GM18505 (cell line): ENCODE measurements at regions not wholly inside any gene's neighbourhood (a gene's known extent, or its start where the extent isn't known, plus 50 kb on each side); places are given as distances from the start of the nearest gene placed in this dataset.
"Not testable (repeated sequence)": the region's sequence is repeated elsewhere in the genome, so short reads cannot be mapped to it uniquely, and the experiment has no call there.

Experiments
- ATAC-seq: cut with Tn5 transposase; IDR thresholded peaks from one replicate; pipeline ENCODE4 v1.9.1; 2021; ENCODE audit not compliant: unreplicated experiment
- POLR2A ChIP-seq: IDR thresholded peaks from 4 replicates; pipeline ENCODE4 v1.6.1; 2011; ENCODE audit warnings: borderline replicate concordance; ENCODE audit not compliant: insufficient read depth, insufficient read length; ENCODE audit errors: extremely low read depth

GRCh38 chr10:78096486-78096885 lies 62.8 kb downstream of the RPS24 start:
- not testable (repeated sequence) for ATAC-seq

DNA sequence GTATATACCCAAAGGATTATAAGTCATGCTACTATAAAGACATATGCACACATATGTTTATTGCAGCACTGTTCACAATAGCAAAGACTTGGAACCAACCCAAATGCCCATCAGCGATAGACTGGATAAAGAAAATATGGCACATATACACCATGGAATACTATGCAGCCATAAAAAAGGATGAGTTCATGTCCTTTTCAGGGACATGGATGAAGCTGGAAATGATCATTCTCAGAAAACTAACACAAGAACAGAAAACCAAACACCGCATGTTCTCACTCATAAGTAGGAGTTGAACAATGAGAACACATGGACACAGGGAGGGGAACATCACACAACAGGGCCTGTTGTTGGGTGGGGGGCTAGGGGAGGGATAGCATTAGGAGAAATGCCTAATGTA lies 68.9 kb downstream of the RPS24 start:
- not testable (repeated sequence) for ATAC-seq

DNA sequence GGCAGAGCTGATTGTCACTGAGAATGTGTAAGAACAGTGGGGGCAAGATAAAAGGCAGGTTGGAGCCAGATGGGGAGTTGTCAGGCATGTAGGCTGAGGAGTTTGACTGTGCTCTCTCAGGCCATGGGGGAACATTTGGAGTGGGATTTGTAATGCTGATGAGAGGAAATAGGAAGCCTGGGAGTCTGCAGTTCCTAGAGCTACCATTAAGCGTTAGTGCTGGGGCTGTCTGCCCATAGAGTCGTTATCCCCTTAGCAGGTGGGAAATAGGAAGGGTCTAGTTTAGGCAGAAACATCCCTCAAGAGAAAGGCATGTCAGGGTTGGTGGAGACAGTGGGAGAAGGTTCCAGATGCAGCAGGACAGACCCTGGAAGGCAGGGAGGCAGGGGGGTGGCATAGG lies 75.5 kb downstream of the RPS24 start:
- no peak for ATAC-seq
- no peak for TF ChIP-seq POLR2A

DNA sequence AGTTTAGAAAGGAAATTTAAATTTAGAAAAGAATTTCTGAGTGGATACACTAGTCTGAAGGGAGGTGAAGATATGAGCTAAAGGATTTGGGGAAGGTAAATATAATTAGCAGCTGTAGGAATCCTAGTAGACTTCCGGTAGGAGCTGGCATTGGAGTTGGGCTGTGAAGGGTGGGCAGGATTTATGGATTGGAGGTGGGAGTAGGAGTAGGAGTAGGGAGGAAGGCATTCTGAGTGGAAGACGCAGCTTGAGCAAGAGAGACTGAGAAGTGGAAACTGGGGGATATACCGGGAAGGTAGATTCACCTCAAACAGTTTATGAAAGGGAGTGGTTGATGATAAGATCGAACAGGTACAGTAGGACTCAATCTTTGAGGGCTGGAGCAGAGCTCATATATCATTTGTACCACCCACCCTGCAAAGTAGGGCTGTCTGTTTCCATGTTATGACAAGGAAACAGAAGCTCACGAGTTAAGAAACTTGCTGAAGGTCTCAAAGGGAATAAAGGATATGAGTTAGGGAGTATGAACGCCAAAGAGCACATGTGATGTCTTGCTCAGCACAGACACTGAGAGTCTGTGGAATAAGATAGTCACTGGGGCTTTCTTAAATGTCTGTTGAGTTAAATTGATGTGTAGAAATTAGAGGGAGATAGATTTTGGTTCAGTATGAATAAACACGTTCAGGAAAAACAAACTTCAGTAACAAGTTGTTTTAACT lies 81.6 kb downstream of the RPS24 start:
- ATAC-seq, result no peak
- TF ChIP-seq POLR2A, result no peak

GRCh38 chr10:78116361-78116760 lies 82.7 kb downstream of the RPS24 start:
- no peak for ATAC-seq
- no peak for TF ChIP-seq POLR2A

GRCh38 chr10:78118591-78118990 lies 84.9 kb downstream of the RPS24 start:
- TF ChIP-seq POLR2A, result no peak
- no peak for ATAC-seq

- no peak for ATAC-seq
- TF ChIP-seq POLR2A, result no peak
These were observed 88.1 kb downstream of the RPS24 start for GRCh38 chr10:78121801-78122200.

DNA sequence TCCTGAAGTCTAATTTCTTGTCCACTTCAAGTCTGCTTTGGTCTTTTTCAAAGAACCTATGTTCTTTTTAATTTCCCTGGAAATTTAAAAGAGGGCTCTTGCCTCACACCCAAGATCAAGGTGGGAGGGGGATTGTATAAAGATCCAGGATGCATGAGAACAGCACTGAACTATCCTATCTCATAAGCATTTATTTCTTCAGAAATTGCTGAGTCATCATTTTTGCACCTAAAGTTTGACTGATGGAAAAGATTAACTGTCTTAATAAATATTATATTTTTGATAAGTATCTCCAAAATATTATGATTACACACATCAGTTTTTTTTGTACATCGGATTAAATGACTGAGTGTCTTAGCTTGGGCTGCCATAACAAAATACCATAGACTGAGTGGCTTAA lies 90.5 kb downstream of the RPS24 start:
- no peak for TF ChIP-seq POLR2A
- ATAC-seq, result no peak

DNA sequence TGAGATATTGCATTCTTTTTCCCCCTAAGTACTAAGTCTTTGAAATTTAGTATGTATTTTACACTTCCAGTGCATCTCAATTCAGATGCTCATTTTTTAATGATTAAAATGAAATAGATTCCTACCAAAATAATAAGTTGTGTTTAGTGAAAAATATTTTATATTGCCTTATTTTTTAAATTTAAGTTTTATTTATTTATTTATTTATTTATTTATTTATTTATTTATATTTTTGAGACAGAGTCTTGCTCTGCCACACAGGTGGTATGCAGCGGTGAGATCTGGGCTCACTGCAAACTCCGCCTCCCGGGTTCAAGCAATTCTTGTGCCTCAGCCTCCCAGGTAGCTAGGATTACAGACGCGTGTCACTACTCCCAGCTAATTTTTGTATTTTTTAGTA lies 95.5 kb downstream of the RPS24 start:
- TF ChIP-seq POLR2A, result no peak
- no peak for ATAC-seq

- ATAC-seq, result no peak
- no peak for TF ChIP-seq POLR2A
These were observed 97.5 kb downstream of the RPS24 start for GRCh38 chr10:78130966-78131710.

DNA sequence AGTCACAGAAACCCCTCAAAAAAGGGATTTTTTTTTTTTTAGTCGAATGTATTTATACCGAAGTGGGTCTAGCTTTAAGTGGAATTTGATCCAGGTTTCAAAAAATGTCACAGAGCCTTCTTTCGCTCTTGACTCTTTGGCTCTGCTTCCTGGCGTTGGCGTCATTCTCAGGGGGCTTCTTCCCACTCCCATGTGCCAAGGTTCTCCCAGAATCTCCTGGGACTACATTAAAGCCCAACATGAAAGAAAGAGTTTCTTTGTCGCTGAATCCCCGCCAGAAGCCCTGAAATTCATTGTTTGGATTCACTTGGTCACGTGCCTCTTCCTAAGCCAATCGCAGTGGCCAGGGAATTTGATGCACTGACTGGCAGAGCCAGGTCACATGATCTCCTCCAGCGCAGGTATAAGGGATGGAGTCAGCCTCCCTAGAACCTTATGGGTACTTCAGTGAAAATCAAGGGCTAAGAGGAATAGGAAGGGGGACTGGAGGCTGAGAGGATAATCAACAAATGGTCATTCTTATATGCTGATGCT lies 101.2 kb downstream of the RPS24 start:
- no peak for ATAC-seq
- no peak for TF ChIP-seq POLR2A

GRCh38 chr10:78137147-78137546 lies 103.5 kb downstream of the RPS24 start:
- no peak for TF ChIP-seq POLR2A
- no peak for ATAC-seq

- no peak for ATAC-seq
These were observed 105.7 kb downstream of the RPS24 start for GRCh38 chr10:78139341-78139740.

GRCh38 chr10:78140066-78140630 lies 106.5 kb downstream of the RPS24 start:
- no peak for ATAC-seq
- TF ChIP-seq POLR2A, result no peak

More at GRCh38 chr10:78139341-78139740, 105.7 kb downstream of the RPS24 start:
- no peak for TF ChIP-seq POLR2A
